Endothelial cell of umbilical vein (primary cell): ENCODE measurements at regions not wholly inside any gene's neighbourhood (a gene's known extent, or its start where the extent isn't known, plus 50 kb on each side); places are given as distances from the start of the nearest gene placed in this dataset.

ENCODE experiments used
- BruUV-seq: library from RNA; stranded (reverse); fragments of 400-500 nt; replicated peaks from 2 replicates; lab custom pipeline; 2021; lab: Mats Ljungman, UMichigan
- CTCF ChIA-PET: fragments of 300-600, 350-600 bp; sonication (Branson Sonifier 250); formaldehyde crosslinking; loops from one replicate; lab custom pipeline; 2021; ENCODE audit warnings: antibody characterized with exemption, inconsistent platforms; lab: Charles Lee
- POLR2A ChIA-PET: fragments of 300-600, 350-600 bp; sonication (Branson Sonifier 250); formaldehyde crosslinking; loops from one replicate; lab custom pipeline; 2021; ENCODE audit warnings: antibody characterized with exemption, inconsistent platforms; lab: Charles Lee
- DNase-seq: peaks from one replicate; pipeline ENCODE4 v3.0.0-alpha.2; 2011; ENCODE audit warnings: low read depth, low spot score
- FAIRE-seq: peaks from 2 replicates; lab custom pipeline; 2011; peaks lifted over from hg19 to GRCh38; lab: Jason Lieb, UNC
- H2AFZ ChIP-seq: 2 replicates; pipeline ENCODE4 v1.6.0; 2012; ENCODE audit warnings: low read depth, low read length, control low read depth, inconsistent platforms
- H3K27ac ChIP-seq: 2 replicates; pipeline ENCODE4 v1.5.1; 2011; ENCODE audit warnings: low read depth, mild to moderate bottlenecking, control low read depth, low read length, moderate library complexity; ENCODE audit not compliant: insufficient read depth
- H3K27me3 ChIP-seq, 2 experiments: 2 replicates each; pipeline versions ENCODE4 v1.6.0 to v1.6.1; 2011; ENCODE audit warnings: low read length in 2 of 2, mixed read lengths in 1 of 2; ENCODE audit not compliant: control insufficient read depth in 2 of 2, insufficient read depth in 2 of 2
- H3K36me3 ChIP-seq, 2 experiments: 2 replicates in 1 of 2; 3 replicates in 1 of 2; pipeline ENCODE4 v1.5.1; 2011; ENCODE audit warnings: low read length in 2 of 2, mild to moderate bottlenecking in 1 of 2, moderate library complexity in 1 of 2; ENCODE audit not compliant: control insufficient read depth in 2 of 2, insufficient read depth in 2 of 2; ENCODE audit errors: extremely low read depth in 1 of 2
- H3K4me1 ChIP-seq: 3 replicates; pipeline ENCODE4 v1.5.1; 2011; ENCODE audit warnings: mild to moderate bottlenecking, low read length; ENCODE audit not compliant: control insufficient read depth, insufficient read depth; ENCODE audit errors: extremely low read depth
- H3K4me2 ChIP-seq: 2 replicates; pipeline ENCODE4 v1.6.1; 2011; ENCODE audit warnings: low read length, control low read depth, mixed read lengths; ENCODE audit not compliant: insufficient read depth
- H3K4me3 ChIP-seq, 3 experiments: fragments of 200-600 bp in 1 of 3; sonication (generic), shearing (Covaris generic) in 1 of 3; replicated peaks in 1 of 3; 2 replicates each; pipeline ENCODE4 v1.5.1; 2011 to 2016; ENCODE audit warnings: control low read depth in 3 of 3, low read length in 3 of 3, mild to moderate bottlenecking in 2 of 3, inconsistent platforms in 1 of 3, low read depth in 1 of 3, moderate library complexity in 1 of 3; ENCODE audit not compliant: insufficient read depth in 1 of 3
- H3K79me2 ChIP-seq: 2 replicates; pipeline ENCODE4 v1.6.0; 2012; ENCODE audit warnings: low read length, inconsistent platforms; ENCODE audit not compliant: control insufficient read depth, insufficient read depth
- H3K9ac ChIP-seq: replicated peaks from 2 replicates; pipeline ENCODE3; 2011; ENCODE audit warnings: low read length, control low read depth; ENCODE audit not compliant: insufficient read depth; ENCODE audit errors: extremely low read depth
- H3K9me1 ChIP-seq: replicated peaks from 3 replicates; pipeline ENCODE4 v1.6.0; 2011; ENCODE audit warnings: mild to moderate bottlenecking, low read length; ENCODE audit not compliant: control insufficient read depth, insufficient read depth; ENCODE audit errors: extremely low read depth
- H3K9me3 ChIP-seq: replicated peaks from 2 replicates; pipeline ENCODE4 v1.5.1; 2012; ENCODE audit warnings: low read length, inconsistent platforms; ENCODE audit not compliant: control insufficient read depth, insufficient read depth
- H4K20me1 ChIP-seq: replicated peaks from 2 replicates; pipeline ENCODE3; 2011; ENCODE audit warnings: mild to moderate bottlenecking, low read length; ENCODE audit not compliant: control insufficient read depth, insufficient read depth; ENCODE audit errors: extremely low read depth
- CTCF ChIP-seq, 2 donors: IDR thresholded peaks; 1 replicate in 1 of 2; 2 replicates in 1 of 2; pipeline ENCODE4 v1.5.1; 2011; ENCODE audit warnings: low read length in 2 of 2, mild to moderate bottlenecking in 2 of 2, moderate library complexity in 2 of 2, control low read depth in 1 of 2, inconsistent platforms in 1 of 2, low read depth in 1 of 2; ENCODE audit not compliant: insufficient read depth in 1 of 2; ENCODE audit errors: extremely low read depth in 1 of 2
- EZH2 ChIP-seq: IDR thresholded peaks from 2 replicates; pipeline ENCODE4 v1.6.1; 2012; ENCODE audit warnings: borderline replicate concordance, low read depth, mild to moderate bottlenecking, moderate library complexity, low read length, inconsistent platforms; ENCODE audit not compliant: severe bottlenecking
- FOS ChIP-seq: IDR thresholded peaks from 2 replicates; pipeline ENCODE4 v1.6.1; 2011; ENCODE audit warnings: mild to moderate bottlenecking, low read length, moderate library complexity, borderline replicate concordance; ENCODE audit not compliant: insufficient read depth
- GATA2 ChIP-seq: IDR thresholded peaks from 2 replicates; pipeline ENCODE4 v1.7.0; 2011; ENCODE audit warnings: low read depth, mild to moderate bottlenecking, moderate library complexity, mixed read lengths, low read length; ENCODE audit not compliant: insufficient read length, insufficient read depth
- JUN ChIP-seq: IDR thresholded peaks from 2 replicates; pipeline ENCODE4 v1.6.1; 2011; ENCODE audit warnings: borderline replicate concordance, low read depth; ENCODE audit not compliant: insufficient read length, insufficient read depth
- POLR2AphosphoS5 ChIP-seq: IDR thresholded peaks from 2 replicates; pipeline ENCODE4 v1.6.1; 2012; ENCODE audit warnings: low read depth, mild to moderate bottlenecking, control low read depth, low read length, moderate library complexity; ENCODE audit not compliant: insufficient read depth
- dilution Hi-C: fragments of 300-500 bp; cut with MboI; formaldehyde crosslinking; loops from one replicate; pipeline ENCODE4 v1.15.0; 2019; ENCODE audit warnings: low sequenced_read_pairs; ENCODE audit not compliant: extremely low pct_ligation_motif_present
- intact Hi-C: fragments of 100-400 bp; cut with micrococcal nuclease; formaldehyde crosslinking; loops from one replicate; pipeline ENCODE4 v1.10.0; 2022

DNA sequence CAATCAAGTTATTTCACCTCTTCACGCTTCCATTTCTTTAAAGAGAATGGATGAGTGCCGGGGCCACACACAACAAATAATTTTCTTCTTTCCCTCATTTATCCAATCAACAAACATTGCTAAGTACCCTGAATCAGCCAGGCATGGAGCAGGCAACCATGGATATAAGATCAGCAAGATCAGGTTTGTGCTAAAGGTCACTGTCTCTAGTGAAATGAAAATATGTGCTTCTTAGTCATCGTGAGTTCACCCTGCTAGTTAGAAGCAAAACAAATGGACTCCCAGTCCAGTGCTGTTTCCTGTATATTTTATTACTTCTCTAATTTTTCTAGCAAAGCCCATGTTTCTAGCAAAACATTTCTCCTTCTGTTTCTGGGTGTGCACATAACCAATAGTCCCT lies 629.2 kb downstream of the BNC2 start:
- ChIA-PET POLR2A (no interaction called here), CTCF (no interaction called here)
- no peaks in the 10 kb centered on the region for H4K20me1 ChIP-seq
- no peaks in the 10 kb centered on the region for H3K4me1 ChIP-seq
- dilution Hi-C loops (no loop called here), intact Hi-C loops (no loop called here)
- no peak overlapping the region for H3K4me3 ChIP-seq
- no peaks in the 10 kb centered on the region for H3K27me3 ChIP-seq
- FAIRE-seq (peak; percentile 40), DNase-seq (no peak)
- no peaks in the 10 kb centered on the region for H3K9me3 ChIP-seq
- H3K36me3 ChIP-seq: no peaks in the 10 kb centered on the region
- no peak overlapping the region for H3K4me2 ChIP-seq
- H3K9ac ChIP-seq: no peak overlapping the region
- peak; percentile 33 for TF ChIP-seq GATA2
- no peak for TF ChIP-seq POLR2AphosphoS5
- TF ChIP-seq CTCF (IDR thresholded peaks at IDR 0.05; ENCODE audit: extremely low read depth in 1 of 2, insufficient read depth in 1 of 2, low read depth in 1 of 2, low read length in 2 of 2): no peak
- peak; percentile 49 for TF ChIP-seq FOS
- no peak for TF ChIP-seq JUN
- TF ChIP-seq EZH2: no peak
- no peaks in the 10 kb centered on the region for H3K9me1 ChIP-seq
- H3K79me2 ChIP-seq: no peaks in the 10 kb centered on the region
- peak overlapping the region; percentile 31 for H2AFZ ChIP-seq
- no peak overlapping the region for H3K27ac ChIP-seq
- BruUV-seq: no TSS peak
